SHP77 (cell line): ENCODE measurements at regions not wholly inside any gene's neighbourhood (a gene's known extent, or its start where the extent isn't known, plus 50 kb on each side); places are given as distances from the start of the nearest gene placed in this dataset.
"Not testable (repeated sequence)": the region's sequence is repeated elsewhere in the genome, so short reads cannot be mapped to it uniquely, and the experiment has no call there.

Experiments used
- DNase-seq, 2 experiments: peaks; one replicate each; lab custom pipeline; 2025; lab: John Stamatoyannopoulos, UW

DNA sequence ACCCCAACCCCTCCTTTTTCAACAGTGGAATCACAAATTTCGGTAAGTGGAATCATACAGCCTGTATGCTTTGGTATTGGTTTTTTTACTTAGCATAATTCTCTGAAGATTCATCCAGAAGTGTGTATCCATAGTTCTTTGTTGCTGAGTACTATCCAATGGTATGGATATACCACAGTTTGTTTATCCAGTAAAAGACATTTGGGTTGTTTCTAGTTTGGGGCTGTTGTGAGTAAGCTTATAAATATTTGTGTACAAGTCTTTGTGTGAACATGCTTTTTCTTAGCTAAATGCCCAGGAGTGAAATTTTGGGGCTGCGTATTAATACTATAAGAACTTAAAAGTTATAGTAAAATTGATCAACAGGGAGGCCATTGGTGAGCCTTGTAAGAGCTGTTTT is 57.5 kb upstream of the GC start:
- no peak for DNase-seq

DNA sequence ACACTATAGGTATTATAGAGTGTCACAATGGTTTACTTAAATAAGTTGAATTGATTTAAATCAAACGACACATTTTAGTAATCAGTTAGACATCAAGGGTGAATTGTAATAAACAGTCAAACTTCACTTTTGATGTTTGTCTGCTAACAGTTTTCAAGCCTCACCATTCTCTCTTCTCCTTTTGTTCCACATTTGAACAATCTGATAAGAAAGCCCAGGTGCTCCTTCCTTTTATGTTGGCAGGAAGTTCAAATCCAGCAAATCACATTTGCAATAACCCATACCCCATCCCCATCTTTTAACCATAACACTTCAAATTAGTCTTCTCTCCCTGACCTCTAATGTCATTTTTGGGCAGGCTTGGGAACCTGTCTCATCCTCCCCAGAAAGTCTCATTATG is 63.4 kb upstream of the GC start:
- DNase-seq = no peak

DNA sequence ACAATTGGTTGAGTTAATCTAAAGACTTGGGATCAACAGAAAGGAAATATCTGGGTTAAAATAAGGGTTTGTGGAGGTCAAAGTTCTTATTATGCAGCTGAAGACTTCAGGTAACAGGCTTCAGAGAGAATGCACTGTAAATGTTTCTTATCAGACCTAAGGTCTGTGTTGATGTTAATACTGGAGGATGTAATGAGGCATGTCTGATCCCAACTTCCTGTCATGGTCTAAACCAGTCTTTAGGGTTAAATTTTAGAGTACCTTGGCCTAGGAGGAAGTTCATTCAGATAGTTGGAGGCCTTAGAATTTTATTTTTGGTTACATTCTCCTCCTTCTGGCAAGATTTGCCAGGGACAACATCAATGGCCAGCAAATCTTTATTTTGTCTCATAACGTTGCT is 72.1 kb upstream of the GC start:
- no peak for DNase-seq

DNA sequence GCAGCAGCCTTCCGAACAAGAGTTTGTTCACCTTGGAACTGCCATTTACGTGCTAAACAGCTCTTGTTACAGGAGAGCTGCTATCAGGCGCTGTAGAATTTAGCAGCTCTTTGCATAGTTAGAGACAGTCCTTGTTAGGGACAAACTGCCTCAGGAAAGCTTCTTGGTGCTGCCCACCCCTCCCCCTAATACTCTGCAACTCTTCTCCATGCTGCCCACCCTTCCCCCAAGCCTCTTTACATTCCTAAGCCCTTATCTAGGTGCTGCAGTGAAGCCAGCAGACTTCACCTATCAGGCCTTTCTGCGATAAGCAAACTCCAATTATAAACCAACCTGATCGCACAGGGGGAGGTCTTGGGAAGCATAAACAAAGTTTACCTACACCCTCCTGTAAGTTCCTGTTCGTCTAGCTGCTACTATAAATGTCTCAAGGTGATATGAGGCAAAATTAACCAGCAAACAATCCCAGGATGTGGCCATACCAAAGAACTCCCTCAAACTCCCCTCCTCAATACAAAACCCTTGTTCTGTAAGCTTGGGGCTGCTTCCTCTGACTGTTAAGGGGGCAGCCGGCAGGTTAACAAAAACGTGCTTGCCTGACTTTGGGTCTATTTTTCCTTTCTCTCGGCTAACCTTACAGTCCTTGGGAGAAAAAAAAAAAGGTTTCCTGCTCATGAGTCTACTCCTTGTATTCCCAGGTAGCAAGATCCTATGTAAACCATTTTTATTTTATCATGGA is 74.0 kb upstream of the GC start:
- DNase-seq = no peak

DNA sequence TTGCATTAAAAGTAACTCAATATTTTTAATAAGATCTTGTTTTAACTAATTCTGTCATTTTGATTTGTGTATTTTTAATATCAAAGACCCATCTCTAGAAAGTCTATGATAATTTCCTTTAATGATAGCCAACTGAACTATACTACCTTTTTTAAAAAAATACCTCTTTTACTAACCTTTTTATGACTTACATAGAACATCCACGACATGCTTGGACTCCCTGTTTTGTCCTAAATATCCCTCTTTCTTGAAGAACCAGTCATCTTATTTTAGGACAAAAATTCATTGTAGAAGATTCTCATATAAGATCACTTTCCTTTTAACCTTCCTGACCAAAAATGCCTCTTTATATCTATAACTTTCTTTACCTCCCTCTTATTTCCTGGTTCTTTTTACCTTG is 76.8 kb upstream of the GC start:
- no peak for DNase-seq

DNA sequence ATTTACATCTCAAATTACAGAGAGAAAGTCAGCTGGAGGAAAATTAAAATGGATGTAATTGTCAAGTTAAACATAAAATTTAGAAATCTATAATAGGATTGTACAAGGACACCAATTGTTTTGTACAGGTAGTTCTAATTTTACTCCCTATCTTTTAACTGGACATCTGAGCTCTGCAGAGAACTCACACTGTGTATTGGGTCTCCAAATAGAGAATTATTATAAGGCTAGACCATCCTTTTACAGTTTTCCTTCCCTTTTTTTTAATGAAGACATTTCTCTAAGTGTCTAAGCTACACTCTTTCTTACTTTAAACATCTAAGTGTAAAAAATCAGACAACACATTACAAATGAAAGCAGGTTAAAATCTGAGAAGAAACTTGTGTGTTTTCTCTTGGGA is 78.4 kb upstream of the GC start:
- DNase-seq = no peak

DNA sequence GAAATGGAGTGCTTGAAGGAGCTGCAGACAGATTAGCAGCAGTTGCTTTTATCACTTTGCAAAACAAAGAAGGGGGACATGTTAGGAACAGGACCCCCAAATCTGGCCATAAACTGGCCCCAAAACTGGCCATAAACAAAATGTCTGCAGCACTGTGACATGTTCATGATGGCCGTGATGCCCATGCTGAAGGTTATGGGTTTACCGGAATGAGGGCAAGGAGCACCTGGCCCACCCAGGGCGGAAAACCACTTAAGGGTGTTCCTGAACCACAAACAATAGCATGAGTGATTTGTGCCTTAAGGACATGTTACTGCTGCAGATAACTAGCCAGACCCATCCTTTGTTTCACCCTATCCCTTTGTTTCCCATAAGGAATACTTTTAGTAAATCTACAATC is 79.6 kb upstream of the GC start:
- DNase-seq = no peak

DNA sequence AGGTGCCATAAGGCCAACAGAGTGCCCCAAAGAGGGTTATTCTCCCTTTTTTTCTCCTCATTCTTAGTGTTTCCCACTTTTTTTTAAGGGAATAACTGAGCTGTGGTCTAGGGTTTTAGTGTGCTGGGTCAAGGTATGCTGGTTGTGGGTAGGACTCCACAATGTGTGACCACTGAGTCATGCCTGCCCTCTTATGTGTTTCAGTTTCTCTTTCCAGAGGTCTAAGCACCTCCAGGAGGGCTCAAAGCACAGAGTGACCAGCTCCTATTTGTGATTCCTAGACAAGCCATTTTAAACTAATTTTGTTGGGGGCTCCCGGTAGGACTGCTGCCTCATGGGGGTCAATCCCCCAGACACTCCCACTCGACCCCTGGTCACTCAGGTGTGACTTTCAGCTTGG is 80.5 kb upstream of the GC start:
- no peak for DNase-seq

DNA sequence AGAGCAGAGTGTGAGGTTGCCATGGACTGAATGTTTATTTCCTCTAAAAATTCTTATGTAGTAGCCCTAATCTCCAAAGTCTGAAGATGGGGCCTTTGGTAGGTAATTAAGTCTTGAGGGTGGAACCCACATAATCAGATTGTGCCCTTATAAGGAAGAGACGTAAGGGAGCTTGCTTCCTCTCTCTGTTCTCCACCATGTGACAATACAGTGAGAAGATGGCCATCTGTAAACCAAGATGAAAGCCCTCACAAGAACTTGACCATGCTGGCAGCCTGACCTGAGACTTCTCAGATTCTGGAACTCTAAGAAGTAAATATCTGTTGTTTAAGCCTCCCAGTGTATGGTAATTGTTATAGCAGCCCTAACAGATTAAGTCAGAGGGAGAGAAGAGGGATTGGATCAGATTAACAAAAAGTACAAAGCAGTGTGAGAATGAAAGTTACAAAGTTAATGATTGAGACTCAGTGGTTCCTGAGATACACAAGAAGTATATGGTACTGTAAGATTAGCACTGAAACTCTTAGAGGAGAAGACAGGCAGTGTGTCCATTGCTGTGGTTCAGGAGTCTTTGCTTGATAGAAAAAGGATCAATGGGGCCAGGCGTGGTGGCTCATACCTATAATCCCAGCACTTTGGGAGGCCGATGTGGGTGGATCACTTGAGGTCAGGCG is 82.5 kb upstream of the GC start:
- DNase-seq = no peak

DNA sequence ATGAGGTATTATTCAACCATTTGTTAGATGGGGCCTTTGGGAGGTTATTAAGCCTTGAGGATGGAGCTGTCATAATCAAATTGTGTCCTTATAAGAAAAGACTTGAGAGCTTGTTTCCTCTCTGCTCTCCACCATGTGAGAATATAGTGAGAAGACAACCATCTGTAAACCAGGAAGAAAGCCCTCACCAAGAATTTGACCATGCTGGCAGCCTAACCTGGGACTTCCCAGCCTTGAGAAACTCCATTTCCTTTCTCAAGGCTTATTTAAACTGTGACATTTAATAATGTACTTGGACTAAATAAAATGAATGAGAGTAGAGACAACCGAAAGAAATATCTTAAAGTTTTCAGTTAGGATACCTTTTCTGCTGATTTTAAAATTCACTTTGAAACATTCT is 83.7 kb upstream of the GC start:
- no peak for DNase-seq

DNA sequence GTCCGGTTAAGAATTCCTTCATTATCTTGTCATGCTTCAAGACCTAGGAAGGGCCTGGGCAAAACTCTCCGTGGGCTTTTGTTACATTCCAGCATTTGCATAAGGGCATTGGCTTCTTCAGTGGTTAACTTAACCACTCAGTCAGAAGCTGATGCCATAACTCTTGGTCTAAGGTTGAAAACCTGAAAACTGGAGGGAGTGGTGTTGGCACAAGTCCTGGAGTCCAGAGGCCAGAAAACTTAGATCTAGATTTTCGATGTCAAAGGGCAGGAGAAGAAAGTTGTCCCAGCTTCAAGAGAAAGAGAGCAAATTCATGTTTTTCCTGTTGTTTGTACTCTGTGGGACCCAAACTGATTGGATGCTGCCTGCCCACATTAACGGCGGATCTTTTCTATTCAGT is 86.6 kb upstream of the GC start:
- DNase-seq = no peak

DNA sequence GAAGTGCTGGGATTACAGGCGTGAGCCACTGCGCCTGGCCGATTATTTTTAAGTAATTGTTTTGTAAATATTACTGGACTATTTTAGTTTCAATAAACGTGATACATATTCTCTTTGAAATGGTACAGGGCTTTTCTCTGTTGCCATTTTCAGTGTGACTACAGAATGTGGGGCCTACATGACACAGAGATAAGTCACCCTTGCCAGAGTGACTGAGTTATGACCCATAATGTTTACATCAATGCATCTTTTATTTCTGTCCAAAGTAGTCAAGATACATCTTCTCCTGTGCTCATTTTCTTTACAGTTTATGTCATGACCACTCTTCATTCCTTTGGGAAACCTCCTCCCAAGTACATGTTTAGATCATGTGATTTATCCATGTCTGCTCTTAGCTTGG is 88.3 kb upstream of the GC start:
- no peak for DNase-seq

DNA sequence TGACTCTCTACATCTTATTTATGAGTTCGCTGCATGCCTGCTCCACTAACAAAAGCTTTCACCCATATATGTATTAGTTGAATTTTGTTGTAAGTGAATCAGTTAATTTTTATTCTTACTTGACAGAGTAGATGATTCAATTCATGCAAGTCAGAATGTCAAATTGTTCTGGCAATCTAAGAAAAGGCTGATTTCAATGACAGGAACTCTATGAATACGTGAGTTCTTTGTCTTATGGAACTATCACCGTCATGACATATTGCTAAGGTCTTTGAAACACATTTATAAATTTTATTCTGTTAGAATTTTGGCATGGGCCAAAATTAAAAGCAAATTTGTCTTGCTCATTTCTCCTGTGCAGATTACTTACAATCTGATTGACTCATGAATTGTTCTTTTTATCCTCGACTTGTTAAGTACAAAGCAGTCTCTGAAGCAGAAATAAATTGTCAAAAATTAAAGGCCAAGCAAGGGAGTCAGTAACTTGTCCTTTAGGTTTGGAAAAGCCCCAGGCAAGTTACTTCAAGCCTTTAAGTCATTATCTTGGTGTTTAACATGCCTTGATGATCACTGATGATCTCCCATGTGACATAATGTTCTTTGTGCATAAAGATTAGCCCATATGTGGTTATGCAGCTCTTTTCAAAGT is 89.0 kb upstream of the GC start:
- no peak for DNase-seq

DNA sequence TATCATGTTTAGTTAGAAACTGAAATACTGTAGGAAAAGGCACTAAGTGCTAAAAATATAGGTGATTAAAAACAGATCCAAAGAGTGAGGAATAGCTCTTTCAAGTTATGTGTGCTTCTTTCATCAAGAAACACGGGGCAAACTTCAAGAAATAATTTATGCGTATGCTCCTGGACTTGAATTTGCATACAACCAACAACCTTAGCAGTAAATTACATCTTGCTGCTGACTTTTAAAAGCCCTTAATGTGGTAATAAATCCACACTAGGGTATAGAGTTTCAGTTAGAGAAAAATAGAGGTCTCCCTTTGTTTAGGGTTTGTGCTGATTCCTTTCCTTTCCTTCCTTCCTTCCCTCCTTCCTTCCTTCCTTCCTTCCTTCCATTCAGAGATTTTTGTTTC is 94.5 kb upstream of the GC start:
- DNase-seq = no peak

DNA sequence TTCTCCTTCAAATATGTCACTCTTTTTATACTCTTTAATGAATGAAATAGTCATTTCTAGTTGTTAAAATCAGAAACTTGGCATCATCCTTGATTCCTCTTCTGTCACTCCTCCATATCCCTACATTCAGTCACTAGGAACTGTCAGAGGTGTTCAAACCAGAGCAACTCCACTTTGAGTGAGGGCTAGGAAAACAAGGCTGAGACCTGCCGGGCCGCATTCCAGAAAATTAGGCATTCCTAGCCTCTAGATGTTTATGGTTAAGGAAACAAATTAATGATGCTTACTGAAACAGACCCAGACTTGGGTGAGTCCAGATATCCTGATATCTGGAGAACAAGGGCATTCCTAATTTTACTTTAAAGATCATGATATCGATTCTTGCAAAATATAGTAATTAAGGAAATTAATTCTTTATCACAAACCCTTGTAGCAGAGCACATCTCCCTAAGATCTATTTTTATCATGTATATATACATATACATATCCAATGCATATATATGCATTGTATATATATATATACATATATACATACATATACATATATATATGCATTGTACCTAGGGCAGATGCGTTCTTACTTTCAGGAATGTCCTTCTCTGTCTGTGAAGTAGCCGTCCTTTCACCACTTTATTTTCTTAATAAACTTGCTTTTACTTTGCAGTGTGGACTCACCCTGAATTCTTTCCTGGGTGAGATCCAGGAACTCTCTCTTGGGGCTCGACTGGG is 98.4 kb upstream of the GC start:
- DNase-seq = no peak

DNA sequence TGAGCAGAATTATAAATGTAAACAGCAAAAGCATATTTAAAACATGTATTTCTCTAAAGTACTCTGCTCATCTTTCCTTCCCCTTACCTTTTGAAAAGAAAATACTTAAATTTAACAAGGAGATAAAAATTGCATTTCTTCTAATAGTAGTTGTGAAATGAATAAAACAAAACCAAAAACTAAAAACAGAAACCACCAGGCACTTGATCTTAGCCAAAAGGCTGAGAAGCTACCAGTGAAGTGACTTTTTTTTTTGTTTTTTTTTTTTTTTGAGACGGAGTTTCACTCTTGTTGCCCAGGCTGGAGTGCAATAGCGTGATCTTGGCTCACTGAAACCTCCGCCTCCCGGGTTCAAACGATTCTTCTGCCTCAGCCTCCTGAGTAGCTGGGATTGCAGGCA is 116.5 kb upstream of the GC start:
- not testable (repeated sequence) for DNase-seq

DNA sequence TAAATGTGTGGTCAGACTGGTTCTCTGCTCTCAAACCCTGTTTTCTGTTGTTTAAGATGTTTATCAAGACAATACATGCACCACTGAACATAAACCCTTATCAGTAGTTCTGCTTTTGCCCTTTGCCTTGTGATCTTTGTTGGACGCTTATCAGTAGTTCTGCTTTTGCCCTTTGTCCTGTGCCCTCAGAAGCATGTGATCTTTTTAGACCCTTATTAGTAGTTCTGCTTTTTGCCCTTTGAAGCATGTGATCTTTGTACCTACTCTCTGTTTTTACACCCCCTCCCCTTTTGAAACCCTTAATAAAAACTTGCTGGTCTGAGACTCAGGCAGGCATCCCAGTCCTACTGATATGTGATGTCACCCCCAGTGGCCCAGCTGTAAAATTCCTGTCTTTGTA is 121.7 kb upstream of the GC start:
- not testable (repeated sequence) for DNase-seq

DNA sequence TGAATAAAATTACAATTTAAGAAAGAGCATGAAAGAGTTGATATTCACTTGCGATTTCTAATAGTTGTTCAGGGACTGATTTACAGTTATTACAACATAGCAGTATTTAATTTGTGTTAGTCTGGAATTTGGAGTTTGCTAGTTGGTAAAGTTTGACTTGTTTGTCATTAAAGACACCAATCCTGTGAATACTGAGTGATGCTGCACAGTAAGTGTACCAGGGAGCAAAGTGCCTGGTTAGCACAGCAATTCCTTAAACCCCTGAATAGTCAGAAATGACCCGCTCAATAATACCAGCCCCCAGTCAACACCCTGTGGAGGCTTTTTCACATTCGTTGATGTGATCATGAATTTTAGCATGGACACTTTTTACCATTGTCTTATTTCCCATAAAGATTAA is 122.2 kb upstream of the GC start:
- DNase-seq = no peak

DNA sequence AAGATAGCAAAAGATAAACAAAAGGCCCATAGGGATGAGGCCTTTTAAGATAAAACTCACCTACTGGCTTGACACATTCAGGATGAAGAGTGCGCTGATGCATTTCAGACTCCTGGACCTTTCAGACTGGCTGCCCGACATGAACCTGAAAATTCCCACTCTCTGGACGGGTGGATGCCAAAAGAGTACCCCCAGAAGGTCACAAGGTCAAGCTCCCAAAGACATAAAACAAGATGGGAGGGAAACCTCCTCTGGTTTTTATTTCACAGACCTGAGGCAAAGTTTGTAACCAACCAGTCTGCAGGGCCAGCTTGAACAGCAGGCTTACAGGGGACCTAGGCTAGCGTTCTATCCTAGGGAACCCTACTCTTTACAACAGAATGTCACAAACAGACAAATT is 123.2 kb upstream of the GC start:
- DNase-seq = no peak

DNA sequence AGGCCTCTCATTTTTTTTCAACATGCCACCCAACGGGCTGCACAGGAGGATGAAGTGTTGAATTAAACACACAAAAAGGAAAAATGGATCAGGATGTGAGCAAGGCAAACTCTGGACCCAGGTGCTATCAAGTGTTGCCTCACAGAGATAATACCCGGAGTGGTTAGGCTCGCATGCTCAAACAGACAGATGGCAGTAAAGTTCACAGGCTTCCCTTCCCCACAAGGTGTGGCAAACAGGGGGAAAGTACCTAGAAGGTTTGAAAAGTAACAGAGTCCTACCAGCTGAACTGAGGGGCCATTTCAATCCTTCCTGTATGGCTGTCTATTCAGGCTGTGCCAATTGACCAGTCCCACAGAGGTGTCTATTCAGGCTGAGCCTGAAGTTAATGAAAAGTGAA is 123.9 kb upstream of the GC start:
- DNase-seq = no peak

DNA sequence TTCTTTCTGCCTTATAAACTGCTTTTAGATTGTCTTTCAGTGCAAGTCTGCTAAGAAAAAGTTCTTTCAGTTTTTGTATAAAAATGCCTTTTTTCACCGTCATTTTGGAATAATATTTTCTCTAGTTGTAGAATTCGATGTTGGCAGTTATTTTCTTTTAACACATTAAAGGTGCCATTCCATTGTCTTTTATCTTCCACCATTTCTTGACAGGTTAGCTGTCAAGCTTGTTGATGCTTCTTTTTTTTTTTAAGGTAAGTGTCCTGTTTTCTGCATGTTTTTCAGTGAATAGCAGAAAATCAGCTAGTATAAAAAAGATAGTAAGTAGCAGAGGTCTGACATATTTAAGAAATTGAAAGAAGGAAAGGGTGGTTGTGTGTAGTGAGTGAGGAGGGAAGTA is 118.5 kb upstream of the NPFFR2 start:
- no peak for DNase-seq

DNA sequence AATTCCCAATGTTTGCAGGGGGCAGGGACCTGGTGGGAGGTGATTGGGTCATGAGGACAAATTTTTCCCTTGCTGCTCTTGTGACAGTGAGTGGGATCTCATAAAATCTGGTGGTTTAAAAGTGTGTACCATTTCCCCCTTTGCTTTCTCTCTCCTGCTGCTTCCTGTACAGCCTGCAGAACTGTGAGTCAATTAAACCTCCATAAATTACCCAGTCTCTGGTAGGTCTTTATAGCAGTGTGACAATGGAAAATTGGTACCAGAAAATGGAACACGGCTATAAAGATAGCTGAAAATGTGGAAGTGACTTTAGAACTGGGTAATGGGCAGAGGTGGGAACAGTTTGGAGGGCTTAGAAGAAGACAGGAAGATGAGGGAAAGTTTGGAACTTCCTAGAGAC is 108.7 kb upstream of the NPFFR2 start:
- DNase-seq = no peak

DNA sequence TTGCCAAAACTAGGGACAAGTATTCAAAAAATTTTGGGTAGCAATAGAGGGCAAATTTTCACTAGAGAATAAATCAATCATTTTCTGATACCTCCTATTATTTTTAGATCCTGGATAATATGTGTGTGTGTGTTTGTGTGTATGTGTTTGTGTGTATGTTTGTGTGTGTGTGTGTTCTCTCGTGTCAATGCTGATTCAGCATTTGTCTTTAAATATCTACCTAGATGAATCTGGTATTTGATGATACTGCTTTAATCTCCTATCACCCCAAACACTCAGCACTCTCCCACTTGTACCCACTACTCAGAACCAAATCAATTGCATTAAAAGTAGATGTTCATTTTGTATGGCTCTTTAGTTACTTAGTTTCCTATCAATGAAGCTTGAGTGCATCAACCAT is 101.3 kb upstream of the NPFFR2 start:
- DNase-seq = no peak
